Non-pigmented ciliary epithelial cell (primary cell): ENCODE measurements at regions not wholly inside any gene's neighbourhood (a gene's known extent, or its start where the extent isn't known, plus 50 kb on each side); places are given as distances from the start of the nearest gene placed in this dataset.
"Not testable (repeated sequence)": the region's sequence is repeated elsewhere in the genome, so short reads cannot be mapped to it uniquely, and the experiment has no call there.

Experiments used
- DNase-seq: peaks from one replicate; pipeline ENCODE4 v3.0.0-alpha.2; 2010; ENCODE audit warnings: low read depth

DNA sequence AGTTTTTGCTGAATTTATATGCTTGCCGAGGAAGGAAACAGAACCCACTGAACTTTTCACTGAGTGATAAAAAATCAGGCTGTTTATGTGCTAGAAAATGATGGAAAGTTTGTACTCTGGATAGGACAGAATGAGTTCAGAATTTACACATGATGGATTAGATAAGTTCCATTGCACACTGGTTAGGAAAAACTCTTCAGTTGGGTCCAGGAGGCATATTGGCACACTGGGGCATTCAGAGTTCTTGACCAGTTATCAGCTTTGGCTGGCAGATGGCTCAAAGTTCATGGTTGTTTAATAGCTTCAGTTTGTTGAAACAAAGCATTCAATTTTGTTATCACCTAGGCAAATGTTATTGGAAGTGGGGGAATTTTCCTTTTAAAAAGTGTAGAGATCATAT is 613.3 kb upstream of the SYNCRIP start:
- DNase-seq: no peak

DNA sequence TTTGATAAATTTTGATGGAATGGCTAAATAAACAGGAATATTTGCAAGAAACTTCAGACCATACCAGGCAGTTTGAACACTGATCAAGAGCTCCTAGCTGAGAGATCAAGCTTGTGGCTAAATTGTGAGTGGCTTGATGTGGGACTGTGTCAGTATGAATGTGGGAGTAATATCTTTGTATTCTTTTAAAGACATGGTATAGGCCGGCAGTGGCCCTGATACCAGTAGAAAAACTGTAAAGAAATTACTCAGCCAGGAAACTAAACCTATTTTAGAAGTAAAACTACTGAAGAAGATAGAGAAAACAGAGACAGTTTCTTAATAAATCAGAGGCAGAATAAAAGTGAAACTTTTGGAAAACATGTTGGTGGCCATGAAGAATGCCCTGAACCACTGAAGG is 608.4 kb upstream of the SYNCRIP start:
- no peak for DNase-seq

DNA sequence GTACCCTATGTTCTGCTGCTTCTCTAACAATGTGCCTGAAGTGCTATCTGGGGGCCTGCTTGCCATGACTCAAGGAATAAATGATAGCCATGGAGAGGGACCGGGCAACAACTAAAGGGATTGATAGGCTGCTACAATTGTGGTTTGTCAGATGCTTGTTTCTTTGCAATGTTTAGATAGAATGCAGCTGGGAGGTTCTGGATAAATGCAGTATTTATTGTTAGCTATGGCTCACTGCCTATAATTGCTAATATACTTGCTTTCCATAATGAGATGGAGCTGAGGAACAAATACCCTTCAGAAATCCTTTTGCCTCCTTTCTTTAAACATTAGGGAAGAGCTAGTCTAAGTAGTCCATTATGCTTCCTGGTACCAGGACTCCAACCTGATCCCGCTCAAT is 575.2 kb upstream of the SYNCRIP start:
- no peak for DNase-seq

DNA sequence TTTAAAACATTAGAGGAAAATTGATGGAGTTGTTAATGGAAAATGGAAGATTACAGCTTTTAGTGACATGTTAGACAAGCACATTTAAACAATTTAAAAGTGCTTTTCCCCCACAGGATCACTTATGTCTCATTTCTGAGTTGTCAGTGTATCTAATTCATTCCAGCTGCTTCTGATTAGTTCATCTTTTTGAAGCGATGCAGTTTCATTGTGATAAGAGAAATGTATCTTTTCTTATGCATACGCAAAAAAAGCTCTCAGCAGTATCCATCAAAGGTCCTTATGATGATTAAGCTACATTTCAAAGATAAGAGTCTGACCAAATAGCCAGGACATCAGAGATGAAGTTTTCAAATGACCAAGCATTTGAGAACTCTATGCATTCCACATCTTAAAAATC is 572.6 kb upstream of the SYNCRIP start:
- no peak for DNase-seq

DNA sequence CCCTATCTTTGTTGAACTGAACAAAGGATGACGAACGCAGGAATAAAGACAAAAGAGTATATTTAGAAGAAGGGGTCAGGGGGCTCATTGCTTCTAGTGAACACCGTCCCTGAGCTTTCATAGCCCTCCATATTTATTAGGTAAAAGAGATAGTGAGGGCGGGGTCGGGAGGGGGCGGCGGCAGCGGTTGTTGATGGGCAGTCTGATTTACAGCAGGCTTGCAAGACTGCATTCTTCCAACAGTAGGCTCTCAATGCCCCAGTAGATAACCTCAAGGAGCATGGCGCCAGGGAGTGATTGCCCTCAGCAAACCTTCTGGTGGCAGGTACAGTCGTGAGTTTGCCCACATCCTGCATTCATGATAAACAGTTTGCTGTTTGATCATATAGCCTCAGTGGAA is 563.3 kb upstream of the SYNCRIP start:
- DNase-seq: no peak

DNA sequence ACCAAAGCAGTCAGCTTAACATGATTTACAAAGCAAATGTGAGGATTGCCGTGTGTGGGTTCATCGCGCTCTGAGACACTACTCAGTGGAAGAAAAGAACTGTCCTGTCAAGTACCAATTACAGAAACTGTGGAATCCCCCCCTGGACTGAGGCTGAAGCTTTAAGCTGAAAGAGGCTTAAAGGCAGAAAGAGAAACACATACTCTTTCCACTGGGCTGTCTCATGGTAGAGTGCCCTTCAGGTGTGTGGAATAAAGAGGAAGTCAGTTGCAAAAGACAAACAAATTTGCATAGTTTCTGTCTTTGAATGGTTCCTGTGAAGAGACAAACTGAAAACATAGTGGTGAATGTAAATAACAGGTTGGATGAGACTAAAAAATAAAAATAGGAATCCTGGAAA is 560.4 kb upstream of the SYNCRIP start:
- DNase-seq: no peak

DNA sequence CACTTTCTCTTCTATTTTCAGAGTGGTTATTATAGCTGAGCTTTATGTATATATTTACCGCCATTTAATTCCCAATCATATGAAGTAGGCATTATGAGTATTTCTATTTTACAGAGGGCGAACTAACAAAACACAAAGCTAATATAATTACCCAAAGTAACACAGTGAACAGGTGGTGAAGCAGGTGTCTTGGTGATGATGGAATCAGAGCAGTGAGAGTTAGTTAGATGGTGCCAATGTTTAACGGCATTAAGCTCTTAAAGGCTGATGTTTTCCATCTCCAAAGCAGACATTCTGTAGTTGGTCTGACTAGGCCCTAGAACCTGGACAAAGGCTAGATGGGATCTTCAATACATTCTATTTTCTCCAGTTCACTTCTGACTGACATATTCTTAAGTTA is 551.1 kb upstream of the SYNCRIP start:
- DNase-seq: no peak

DNA sequence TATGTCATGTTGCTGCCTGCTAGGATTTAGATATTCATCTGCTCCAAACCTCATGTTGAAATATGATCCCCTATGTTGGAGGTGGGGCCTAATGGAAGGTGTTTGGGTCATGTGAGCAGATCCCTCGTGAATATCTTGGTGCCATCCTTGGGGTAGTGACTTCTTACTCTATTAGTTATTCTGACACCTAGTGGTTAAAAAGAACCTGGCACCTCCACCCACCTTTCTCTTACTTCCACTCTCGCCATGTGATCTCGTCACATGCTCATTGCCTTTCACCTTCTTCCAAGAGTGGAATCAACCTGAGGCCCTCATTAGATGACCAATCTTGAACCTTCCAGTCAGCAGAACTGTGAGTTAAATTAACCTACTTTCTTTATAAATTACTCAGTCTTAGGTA is 549.4 kb upstream of the SYNCRIP start:
- DNase-seq: no peak

DNA sequence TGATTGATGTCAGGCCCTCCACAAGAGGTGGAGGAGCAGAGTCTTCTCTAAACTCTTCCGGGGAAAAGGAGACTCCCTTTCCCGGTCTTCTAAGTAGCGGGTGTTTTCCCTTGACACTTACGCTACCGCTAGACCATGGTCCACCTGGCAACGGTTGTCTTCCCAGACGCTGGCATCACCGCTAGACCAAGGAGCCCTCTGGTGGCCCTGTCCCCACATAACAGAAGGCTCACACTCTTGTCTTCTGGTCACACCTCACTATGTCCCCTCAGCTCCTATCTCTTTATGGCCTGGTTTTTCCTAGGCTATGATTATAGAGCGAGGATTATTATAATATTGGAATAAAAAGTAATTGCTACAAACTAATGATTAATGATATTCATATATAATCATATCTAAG is 532.5 kb upstream of the SYNCRIP start:
- DNase-seq: not testable (repeated sequence)

DNA sequence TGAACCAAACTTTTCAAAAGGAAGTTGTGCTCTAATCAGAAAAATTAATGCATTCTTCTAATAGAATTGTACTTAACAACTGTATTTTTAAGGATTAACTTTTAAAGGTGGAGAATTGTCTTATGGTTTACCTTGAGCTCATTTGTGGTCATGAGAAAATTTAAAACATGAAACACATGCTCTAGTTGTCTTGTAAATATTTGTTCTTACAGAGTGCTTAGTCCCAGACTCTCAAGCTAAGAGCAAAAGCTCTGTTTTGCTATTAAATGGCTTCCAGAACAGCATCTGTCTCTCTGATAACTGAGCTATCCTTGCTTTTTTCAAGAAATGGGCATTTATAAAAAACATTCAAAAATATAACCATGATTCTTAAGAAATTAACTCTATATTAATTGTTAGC is 512.2 kb upstream of the SYNCRIP start:
- DNase-seq: no peak

DNA sequence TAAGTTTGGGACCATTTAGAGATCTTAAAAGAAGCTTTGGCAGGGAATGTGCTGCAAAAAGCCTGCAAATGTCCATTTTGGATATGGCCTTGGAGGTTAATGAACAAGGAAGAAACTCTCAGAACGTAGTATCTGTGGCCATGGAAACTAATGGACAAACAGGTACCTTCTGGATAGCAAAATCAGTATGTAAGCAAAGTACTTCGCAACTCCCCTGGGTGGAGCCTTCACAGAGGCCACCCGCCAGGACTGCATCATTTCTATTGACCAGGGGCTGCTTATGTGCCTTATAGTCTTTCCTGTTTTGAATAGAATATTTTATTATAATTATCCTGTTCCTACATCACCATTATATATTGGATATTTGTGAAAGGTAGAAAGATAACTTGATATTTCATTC is 510.8 kb upstream of the SYNCRIP start:
- no peak for DNase-seq

DNA sequence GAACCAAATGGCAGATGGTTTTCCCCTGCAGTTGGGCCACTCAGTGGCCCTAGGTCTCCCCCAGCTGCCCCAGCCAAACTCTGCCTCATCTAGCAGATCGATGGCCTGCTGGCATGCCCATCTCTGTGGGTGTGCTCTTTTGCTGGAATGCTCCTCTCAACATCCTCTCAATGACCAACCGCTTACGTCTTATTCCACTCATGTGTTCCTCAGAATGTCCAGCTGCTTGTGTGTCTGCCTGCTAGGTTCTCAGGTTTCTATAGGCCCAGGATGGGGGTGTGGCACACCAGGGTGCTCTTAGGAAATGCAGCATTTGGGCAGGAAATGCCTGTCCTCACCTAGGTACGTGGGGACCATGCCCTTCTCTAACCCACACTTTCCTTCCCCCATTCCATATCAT is 509.9 kb upstream of the SYNCRIP start:
- DNase-seq: no peak

DNA sequence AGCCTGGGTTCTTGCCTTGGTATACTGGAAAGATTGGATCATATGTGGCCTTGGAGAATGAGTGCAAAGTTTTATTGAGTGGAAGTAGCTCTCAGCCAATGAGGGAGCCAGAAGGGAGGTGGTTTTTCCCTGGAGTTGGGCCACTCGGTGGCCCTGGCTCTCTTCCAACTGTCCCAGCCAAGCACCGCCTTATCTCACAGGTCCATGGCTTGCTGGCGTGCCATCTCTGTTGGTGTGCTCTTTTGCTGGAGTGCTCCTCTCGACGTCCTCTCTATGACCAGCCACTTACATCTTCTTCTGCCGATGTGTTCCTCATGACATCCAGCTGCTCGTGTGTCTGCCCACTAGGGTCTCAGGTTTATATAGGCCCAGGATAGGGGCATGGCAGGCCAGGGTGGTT is 505.9 kb upstream of the SYNCRIP start:
- no peak for DNase-seq

DNA sequence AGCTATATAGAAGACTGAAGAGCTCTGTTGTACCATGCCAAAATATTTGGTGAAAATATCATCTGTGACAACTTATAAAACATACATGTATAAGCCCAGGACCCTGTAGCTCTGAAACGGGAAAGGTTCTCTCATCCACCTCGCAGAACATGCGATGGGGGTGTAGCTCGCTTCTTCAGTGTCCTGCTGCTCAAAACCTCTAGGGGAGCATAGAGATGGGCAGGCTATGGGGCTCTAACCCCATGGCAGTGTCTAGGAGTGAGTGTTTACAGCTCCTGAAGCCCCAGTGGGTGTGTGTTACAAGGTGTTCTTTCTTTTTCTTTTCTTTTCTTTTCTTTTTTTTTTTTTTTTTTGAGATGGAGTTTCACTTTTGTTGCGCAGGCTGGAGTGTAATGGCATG is 505.2 kb upstream of the SYNCRIP start:
- no peak for DNase-seq

DNA sequence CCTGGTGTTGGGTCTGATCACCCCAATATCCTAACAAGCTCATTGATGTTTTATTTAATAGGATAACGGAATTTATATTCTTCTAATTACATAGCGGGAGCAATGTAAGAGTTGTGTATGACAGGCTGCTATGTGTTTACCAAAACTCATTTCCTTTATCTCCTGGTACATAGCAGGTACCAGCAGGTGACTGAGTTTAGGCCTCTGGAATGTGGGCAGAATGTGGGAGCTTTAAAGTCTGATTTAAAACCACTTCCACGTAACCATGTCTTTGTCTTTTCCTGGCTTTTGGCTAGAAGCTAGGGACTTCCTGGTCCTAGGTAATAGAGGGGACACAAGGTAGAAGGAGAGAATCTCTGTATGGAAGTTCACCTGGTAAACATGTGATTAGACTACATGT is 504.6 kb upstream of the SYNCRIP start:
- no peak for DNase-seq

DNA sequence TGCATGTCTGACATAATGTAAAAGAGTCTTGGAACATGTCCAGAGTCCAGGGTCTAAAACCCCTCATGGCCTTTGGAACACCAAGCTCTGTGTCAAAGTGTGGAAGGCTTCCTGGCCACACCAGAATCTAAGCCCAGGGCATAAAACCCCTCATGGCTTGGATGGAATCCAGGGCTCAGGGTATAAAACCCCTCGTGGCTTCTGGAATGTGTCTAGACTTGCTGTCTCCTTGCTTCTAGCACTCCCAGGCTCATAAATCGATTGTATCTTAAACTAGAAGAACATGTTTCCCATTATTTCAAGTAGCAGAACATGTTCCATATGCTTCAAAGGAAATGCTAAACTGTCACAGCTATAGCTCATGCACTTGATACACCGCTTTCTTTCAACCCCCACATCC is 504.1 kb upstream of the SYNCRIP start:
- DNase-seq: not testable (repeated sequence)

DNA sequence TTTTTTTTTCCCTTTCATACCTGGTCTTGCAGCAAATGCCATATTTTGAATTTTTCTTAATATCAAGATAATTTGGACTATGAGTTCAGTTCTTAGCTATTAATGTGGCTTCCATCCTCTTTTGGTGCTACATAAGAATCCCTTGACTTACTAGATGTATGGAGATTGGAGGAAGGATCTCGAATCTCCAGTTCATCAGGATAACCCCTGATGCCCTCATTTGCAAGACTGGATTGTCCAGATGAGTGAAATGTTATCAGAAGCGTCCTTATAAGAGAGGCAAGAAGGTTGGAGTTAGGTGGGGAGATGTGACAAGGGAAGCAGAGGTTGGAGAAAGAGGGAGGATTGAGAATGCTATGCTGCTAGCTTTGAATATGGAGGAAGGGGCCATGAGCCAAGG is 499.6 kb upstream of the SYNCRIP start:
- DNase-seq: no peak

DNA sequence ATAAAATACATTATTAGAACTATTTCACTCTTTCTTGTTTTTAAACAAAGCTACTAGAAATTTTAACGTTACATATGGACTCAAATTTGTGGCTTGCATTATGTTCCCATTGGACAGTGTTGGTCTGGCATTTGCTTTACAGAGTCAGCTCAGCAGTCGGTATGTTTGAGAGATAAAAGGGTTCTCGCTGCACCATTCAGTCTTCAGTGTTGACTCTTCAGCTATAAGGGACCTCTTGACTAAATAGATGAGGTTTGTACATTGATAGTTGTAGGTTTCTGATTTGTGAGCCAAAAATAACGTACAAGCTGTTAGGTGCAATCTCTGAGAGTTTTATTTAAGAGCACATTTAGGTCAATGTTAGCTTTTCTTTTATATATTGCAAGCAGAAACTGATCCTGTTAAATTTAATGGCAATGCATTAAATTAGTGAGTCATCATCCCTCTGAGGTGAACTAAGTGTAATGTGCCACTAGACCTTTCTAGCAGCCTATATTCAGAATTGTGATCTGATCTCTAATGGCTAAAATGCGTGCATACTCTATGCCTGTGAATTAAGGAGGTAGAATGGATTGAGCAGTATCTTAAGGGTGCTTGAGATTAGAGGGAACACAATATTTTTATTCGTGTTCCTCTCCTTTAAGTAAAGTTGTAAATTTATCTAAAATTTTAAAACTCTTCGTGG is 485.6 kb upstream of the SYNCRIP start:
- DNase-seq: no peak

DNA sequence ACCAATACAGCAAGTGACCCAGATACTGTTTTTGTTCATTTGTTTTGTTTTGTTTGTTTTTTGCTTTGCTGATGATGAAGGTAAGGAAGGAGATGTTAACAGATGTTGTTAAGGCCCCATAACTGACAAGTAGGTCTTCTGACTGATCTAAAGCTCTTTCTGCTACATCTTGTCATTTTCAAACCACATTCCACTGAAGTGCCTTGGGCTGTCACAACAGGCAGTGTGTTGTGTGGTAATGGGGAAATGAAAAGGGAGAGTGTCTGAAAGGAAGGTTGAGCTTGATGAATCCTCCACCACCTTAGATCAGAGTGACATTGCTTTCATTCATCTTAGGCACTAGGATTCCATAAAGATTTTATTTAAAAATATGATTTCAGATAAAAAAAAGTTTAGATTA is 479.4 kb upstream of the SYNCRIP start:
- no peak for DNase-seq

DNA sequence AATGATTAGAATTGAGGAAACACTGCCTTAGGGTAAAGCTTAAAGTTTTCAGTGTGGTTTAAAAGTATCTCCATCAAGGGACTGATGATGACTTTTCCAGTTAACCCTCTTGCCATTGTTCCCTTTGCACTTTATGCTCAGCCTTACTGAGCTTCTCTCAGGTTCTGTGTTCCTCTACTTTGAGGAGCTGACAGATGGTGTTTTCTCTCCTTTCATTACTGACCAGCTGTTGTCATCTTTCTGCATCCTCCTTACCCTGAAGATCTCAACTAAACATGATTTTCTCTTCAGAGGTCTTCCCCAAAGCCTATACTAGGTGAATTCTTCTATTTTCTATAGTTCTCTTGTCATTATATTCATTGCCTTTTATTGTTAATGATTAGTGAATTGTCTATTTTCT is 475.6 kb upstream of the SYNCRIP start:
- no peak for DNase-seq

DNA sequence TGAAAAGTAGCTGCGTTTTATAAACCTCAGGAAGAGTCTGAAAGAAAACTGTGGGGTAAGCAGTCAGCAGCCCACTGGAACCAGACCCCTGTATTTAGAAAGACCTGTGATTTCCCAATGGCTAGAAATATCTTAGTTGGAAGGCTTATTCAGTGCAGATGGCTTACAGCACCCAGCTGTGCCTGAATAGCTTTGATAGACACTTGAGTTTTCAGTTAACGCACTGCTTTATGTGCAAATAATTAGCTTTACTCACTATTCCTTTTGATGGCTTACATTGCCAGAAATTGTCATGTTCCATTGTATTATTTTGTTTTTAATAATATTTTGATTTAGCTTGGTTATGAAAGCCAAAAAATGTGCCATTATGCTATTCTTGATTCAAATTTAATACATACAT is 465.3 kb upstream of the SYNCRIP start:
- DNase-seq: no peak

DNA sequence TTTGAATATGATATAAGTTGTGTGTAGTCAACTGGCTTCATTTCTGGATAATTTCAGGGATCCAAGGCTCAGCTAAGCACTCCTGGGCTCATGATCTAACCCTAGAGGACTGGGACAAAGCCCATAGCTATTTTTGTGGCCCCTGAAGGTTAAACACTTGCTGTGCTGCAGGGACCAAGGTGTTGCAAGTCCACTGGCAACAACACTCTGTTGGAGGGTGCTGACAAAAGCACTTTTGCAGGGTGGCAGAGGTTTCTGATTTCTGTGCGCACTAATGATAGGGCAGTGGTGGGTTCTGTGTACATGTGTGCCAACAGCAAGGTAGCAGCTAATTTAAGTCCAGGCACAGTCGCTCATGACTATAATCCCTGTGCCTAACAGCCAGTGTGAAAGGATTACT is 445.3 kb upstream of the SYNCRIP start:
- no peak for DNase-seq

DNA sequence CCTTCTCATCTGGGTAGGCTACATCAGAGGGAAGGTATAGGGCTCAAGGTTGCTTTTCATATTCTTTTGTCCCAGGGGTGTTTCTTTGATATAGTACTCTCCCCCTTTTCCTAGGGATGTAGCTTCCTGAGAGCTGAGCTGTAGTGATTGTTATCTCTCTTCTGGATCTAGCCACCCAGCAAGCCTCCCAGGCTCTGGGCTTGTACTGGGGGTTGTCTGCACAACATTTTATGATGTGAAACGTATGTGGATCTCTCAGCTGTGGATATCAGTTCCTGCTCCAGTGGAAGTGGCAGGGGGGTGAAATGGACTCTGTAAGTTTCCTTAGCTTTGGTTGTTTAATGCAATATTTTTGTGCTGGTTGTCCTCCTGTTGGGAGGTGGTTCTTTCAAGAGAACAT is 437.3 kb upstream of the SYNCRIP start:
- no peak for DNase-seq

DNA sequence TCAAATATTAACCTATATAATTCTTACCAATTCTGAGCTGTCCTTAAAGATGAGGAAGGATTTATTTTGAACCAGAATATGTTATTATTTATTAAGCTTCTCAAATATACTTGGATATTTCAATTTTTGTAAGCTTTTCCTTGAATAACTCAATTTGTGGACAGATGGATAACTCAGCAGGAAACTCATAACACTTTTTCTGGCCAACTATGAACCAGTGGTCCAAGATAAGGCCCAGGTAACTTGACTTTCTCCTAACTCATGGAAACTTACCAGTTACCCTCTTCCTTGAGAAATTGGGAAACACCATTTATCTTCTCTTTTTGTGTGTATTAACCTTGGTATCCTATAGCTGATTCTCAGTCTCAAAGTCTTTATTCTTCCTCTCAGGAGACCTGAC is 427.5 kb upstream of the SYNCRIP start:
- no peak for DNase-seq

DNA sequence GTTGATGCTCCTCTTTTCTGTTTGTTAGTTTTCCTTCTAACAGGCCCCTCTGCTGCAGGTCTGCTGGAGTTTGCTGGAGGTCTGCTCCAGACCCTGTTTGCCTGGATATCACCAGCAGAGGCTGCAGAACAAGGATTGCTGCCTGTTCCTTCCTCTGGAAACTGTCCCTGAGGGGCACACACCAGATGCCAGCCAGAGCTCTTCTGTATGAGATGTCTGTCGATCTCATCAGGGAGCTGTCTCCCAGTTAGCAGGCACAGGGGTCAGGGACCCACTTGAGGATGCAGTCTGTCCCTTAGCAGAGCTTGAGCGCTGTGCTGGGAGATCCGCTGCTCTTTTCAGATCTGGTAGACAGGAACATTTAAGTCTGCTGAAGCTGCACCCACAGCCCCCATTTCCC is 422.3 kb upstream of the SYNCRIP start:
- DNase-seq: not testable (repeated sequence)
